ENCODE measurements at regions not wholly inside any gene's neighbourhood (a gene's known extent, or its start where the extent isn't known, plus 50 kb on each side); places are given as distances from the start of the nearest gene placed in this dataset.
"Not testable (repeated sequence)": the region's sequence is repeated elsewhere in the genome, so short reads cannot be mapped to it uniquely, and the experiment has no call there.

GRCh38 chr2:89296820-89297398 is 605.4 kb downstream of the RPIA start:
- H3K36me3 ChIP-seq (replicated peaks); in situ Hi-C loops (cut with MboI; ENCODE audit: low sequenced_read_pairs); H3K27me3 ChIP-seq (ENCODE audit: low read depth); H3K4me1 ChIP-seq; H3K4me3 ChIP-seq; H3K9me3 ChIP-seq; DNase-seq (ENCODE audit: low spot score in 2 of 2): not testable (repeated sequence)

- H3K4me1 ChIP-seq; H3K36me3 ChIP-seq (replicated peaks); H3K4me3 ChIP-seq; H3K9me3 ChIP-seq; H3K27me3 ChIP-seq (ENCODE audit: low read depth); DNase-seq (ENCODE audit: low spot score in 2 of 2); in situ Hi-C loops (cut with MboI; ENCODE audit: low sequenced_read_pairs): not testable (repeated sequence)
These were observed 607.7 kb downstream of the RPIA start for GRCh38 chr2:89299196-89299595.

GRCh38 chr2:89305623-89306022 is 614.1 kb downstream of the RPIA start:
- not testable (repeated sequence) for DNase-seq (ENCODE audit: low spot score in 2 of 2)

GRCh38 chr2:89306869-89307637 is 615.6 kb downstream of the RPIA start:
- in situ Hi-C loops (cut with MboI; ENCODE audit: low sequenced_read_pairs); H3K4me3 ChIP-seq: not testable (repeated sequence)

More at GRCh38 chr2:89305623-89306022, 614.1 kb downstream of the RPIA start:
- H3K4me1 ChIP-seq; H3K27me3 ChIP-seq (ENCODE audit: low read depth); in situ Hi-C loops (cut with MboI; ENCODE audit: low sequenced_read_pairs); H3K9me3 ChIP-seq; H3K4me3 ChIP-seq; H3K36me3 ChIP-seq (replicated peaks): not testable (repeated sequence)

GRCh38 chr2:89318990-89319389 is 627.5 kb downstream of the RPIA start:
- in situ Hi-C loops (cut with MboI; ENCODE audit: low sequenced_read_pairs); H3K9me3 ChIP-seq; H3K27me3 ChIP-seq (ENCODE audit: low read depth); H3K4me1 ChIP-seq; H3K4me3 ChIP-seq; DNase-seq (ENCODE audit: low spot score in 2 of 2); H3K36me3 ChIP-seq (replicated peaks): not testable (repeated sequence)

More at GRCh38 chr2:89306869-89307637, 615.6 kb downstream of the RPIA start:
- DNase-seq (ENCODE audit: low spot score in 2 of 2); H3K9me3 ChIP-seq; H3K36me3 ChIP-seq (replicated peaks); H3K27me3 ChIP-seq (ENCODE audit: low read depth); H3K4me1 ChIP-seq: not testable (repeated sequence)

- DNase-seq (ENCODE audit: low spot score in 2 of 2); H3K4me1 ChIP-seq; H3K27me3 ChIP-seq (ENCODE audit: low read depth); H3K9me3 ChIP-seq; H3K4me3 ChIP-seq; in situ Hi-C loops (cut with MboI; ENCODE audit: low sequenced_read_pairs); H3K36me3 ChIP-seq (replicated peaks): not testable (repeated sequence)
These were observed 634.4 kb downstream of the RPIA start for GRCh38 chr2:89325894-89326293.

GRCh38 chr2:89326455-89326854 is 635.0 kb downstream of the RPIA start:
- DNase-seq (ENCODE audit: low spot score in 2 of 2); in situ Hi-C loops (cut with MboI; ENCODE audit: low sequenced_read_pairs): not testable (repeated sequence)

GRCh38 chr2:89328790-89329189 is 637.3 kb downstream of the RPIA start:
- H3K4me1 ChIP-seq; DNase-seq (ENCODE audit: low spot score in 2 of 2); H3K4me3 ChIP-seq; H3K9me3 ChIP-seq; H3K27me3 ChIP-seq (ENCODE audit: low read depth); in situ Hi-C loops (cut with MboI; ENCODE audit: low sequenced_read_pairs); H3K36me3 ChIP-seq (replicated peaks): not testable (repeated sequence)

More at GRCh38 chr2:89326455-89326854, 635.0 kb downstream of the RPIA start:
- H3K36me3 ChIP-seq (replicated peaks); H3K4me3 ChIP-seq; H3K27me3 ChIP-seq (ENCODE audit: low read depth); H3K9me3 ChIP-seq; H3K4me1 ChIP-seq: not testable (repeated sequence)
